Pancreas (tissue), 10 donors: ENCODE measurements at regions not wholly inside any gene's neighbourhood (a gene's known extent, or its start where the extent isn't known, plus 50 kb on each side); places are given as distances from the start of the nearest gene placed in this dataset.

Experiments used
- ATAC-seq, 4 donors: fragments of 200-7000 bp; cut with Tn5 transposase; one replicate each; pipeline versions ENCODE4 v1.8.0 to v1.9.1; 2020; ENCODE audit warnings: mild to moderate bottlenecking in 4 of 4, moderate library complexity in 4 of 4
- DNase-seq, 6 donors: peaks; one replicate each; pipeline ENCODE4 v3.0.0-alpha.2; 2020
- FAIRE-seq: peaks from 2 replicates; lab custom pipeline; 2012; peaks lifted over from hg19 to GRCh38; lab: Jason Lieb, UNC
- H3K27ac ChIP-seq, 4 donors: fragments of 200-600 bp; sonication (generic); 1 replicate in 3 of 4; 2 replicates in 1 of 4; pipeline versions ENCODE4 v1.5.0 to v1.8.0; 2020
- H3K27me3 ChIP-seq, 4 donors: fragments of 200-600 bp; one replicate each; pipeline ENCODE4 v1.8.0; 2021
- H3K36me3 ChIP-seq, 3 donors: fragments of 200-600 bp; sonication (generic) in 1 of 3; one replicate each; pipeline versions ENCODE4 v1.5.0 to v1.8.0; 2020 to 2021
- H3K4me1 ChIP-seq, 3 donors: fragments of 200-600 bp; one replicate each; pipeline ENCODE4 v1.8.0; 2021
- H3K4me3 ChIP-seq, 4 donors: fragments of 200-600 bp; sonication (generic) in 2 of 4; one replicate each; pipeline versions ENCODE4 v1.5.0 to v1.8.0; 2020 to 2021
- H3K9me3 ChIP-seq, 4 donors: fragments of 200-600 bp; one replicate each; pipeline ENCODE4 v1.8.0; 2021
- CTCF ChIP-seq, 4 donors: fragments of 200-600 bp; sonication (generic) in 3 of 4; IDR thresholded peaks; one replicate each; pipeline versions ENCODE4 v1.5.0 to v1.8.0; 2021; ENCODE audit warnings: antibody characterized with exemption in 4 of 4
- WGBS, 2 donors: extraction: QIAGEN DNeasy Blood & Tissue Kit; methylation state at CpG; one replicate each; pipeline ENCODE4 v1.1.7; 2013; 5-methylcytosine and 5-hydroxymethylcytosine counted together
- intact Hi-C, 3 donors: fragments of 100-400 bp; cut with DNase I; formaldehyde crosslinking; loops; one replicate each; pipeline versions ENCODE4 v1.11.1 to v1.14.2; 2022
- donor health status: healthy with polysubstance abuse.
- donor health status: DM: no; HTN: no; CAD: no; lungs with moderate emphysema.
- donor health status: DM: no; HTN: no; CAD: no.
- donor health status: control.
- donor health status: control.
- donor health status: Bipolar disorder and iron deficiency.
- donor health status: DM: yes; HTN: yes; CAD: no.
- donor health status: DM: no; HTN: no; CAD: no.
- donor health status: DM: no; HTN: no; CAD: no.
- donor health status: DM: yes; HTN: yes; CAD: no.

- TF ChIP-seq CTCF (IDR thresholded peaks at IDR 0.05): no peak
- intact Hi-C loops: no loop called here
- Histone ChIP-seq H3K4me3 (no peak overlapping the region), H3K4me1 (no peaks in the 10 kb centered on the region), H3K27ac (no peak overlapping the region), H3K36me3 (no peaks in the 10 kb centered on the region), H3K27me3 (no peaks in the 10 kb centered on the region), H3K9me3 (no peaks in the 10 kb centered on the region)
- ATAC-seq (no peak), FAIRE-seq (no peak), DNase-seq (no peak)
- 82 to 95% methylated on average over 1 of the region's 1 CpG for WGBS, 2 donors
These were observed 242.7 kb upstream of the ZSWIM2 start for GRCh38 chr2:187091664-187092063.

GRCh38 chr2:187084524-187084923 is 235.6 kb upstream of the ZSWIM2 start:
- DNase-seq (no peak), FAIRE-seq (no peak), ATAC-seq (no peak)
- no peaks in the 10 kb centered on the region for H3K36me3 ChIP-seq
- no peaks in the 10 kb centered on the region for H3K4me1 ChIP-seq
- no peaks in the 10 kb centered on the region for H3K9me3 ChIP-seq
- intact Hi-C loops: no loop called here
- no peaks in the 10 kb centered on the region for H3K27me3 ChIP-seq
- H3K27ac ChIP-seq: no peak overlapping the region
- no peak overlapping the region for H3K4me3 ChIP-seq
- TF ChIP-seq CTCF (IDR thresholded peaks at IDR 0.05): no peak

GRCh38 chr2:187081461-187081860 is 232.5 kb upstream of the ZSWIM2 start:
- DNase-seq (no peak), ATAC-seq (no peak), FAIRE-seq (no peak)
- WGBS, 2 donors: 57 to 74% methylated on average over 1 of the region's 1 CpG
- H3K27ac ChIP-seq: no peak overlapping the region
- TF ChIP-seq CTCF (IDR thresholded peaks at IDR 0.05): no peak
- H3K4me3 ChIP-seq: no peak overlapping the region
- H3K27me3 ChIP-seq: no peaks in the 10 kb centered on the region
- no peaks in the 10 kb centered on the region for H3K4me1 ChIP-seq
- intact Hi-C loops: no loop called here
- no peaks in the 10 kb centered on the region for H3K36me3 ChIP-seq
- no peaks in the 10 kb centered on the region for H3K9me3 ChIP-seq

- no peak overlapping the region for H3K4me3 ChIP-seq
- intact Hi-C loops: no loop called here
- no peaks in the 10 kb centered on the region for H3K27me3 ChIP-seq
- no peaks in the 10 kb centered on the region for H3K9me3 ChIP-seq
- H3K4me1 ChIP-seq: no peaks in the 10 kb centered on the region
- FAIRE-seq (no peak), DNase-seq (no peak), ATAC-seq (no peak)
- TF ChIP-seq CTCF (IDR thresholded peaks at IDR 0.05): no peak
- H3K27ac ChIP-seq: no peak overlapping the region
- no peaks in the 10 kb centered on the region for H3K36me3 ChIP-seq
- 59 to 73% methylated on average over 5 of the region's 5 CpGs for WGBS, 2 donors
These were observed 230.9 kb upstream of the ZSWIM2 start for GRCh38 chr2:187079901-187080300.

GRCh38 chr2:187078297-187078696 is 229.3 kb upstream of the ZSWIM2 start:
- DNase-seq: no peak
- Histone ChIP-seq H3K27ac (no peak overlapping the region), H3K36me3 (no peaks in the 10 kb centered on the region), H3K27me3 (no peaks in the 10 kb centered on the region), H3K4me3 (no peak overlapping the region), H3K4me1 (no peaks in the 10 kb centered on the region), H3K9me3 (no peaks in the 10 kb centered on the region)
- 36 to 47% methylated on average over 1 of the region's 1 CpG for WGBS, 2 donors
- intact Hi-C loops: no loop called here
- TF ChIP-seq CTCF (IDR thresholded peaks at IDR 0.05): no peak
- ATAC-seq: no peak
- FAIRE-seq: no peak
